ENCODE measurements at regions not wholly inside any gene's neighbourhood (a gene's known extent, or its start where the extent isn't known, plus 50 kb on each side); places are given as distances from the start of the nearest gene placed in this dataset.
"Not testable (repeated sequence)": the region's sequence is repeated elsewhere in the genome, so short reads cannot be mapped to it uniquely, and the experiment has no call there.

- no peak for DNase-seq (ENCODE audit: low spot score)
Observed at GRCh38 chr18:71249791-71250190, 960.9 kb downstream of the SOCS6 start.

GRCh38 chr18:71242981-71243380 lies 954.1 kb downstream of the SOCS6 start:
- DNase-seq (ENCODE audit: low spot score): no peak

GRCh38 chr18:71238974-71239624 lies 950.3 kb downstream of the SOCS6 start:
- no peak for DNase-seq (ENCODE audit: low spot score)

GRCh38 chr18:71237641-71238040 lies 948.8 kb downstream of the SOCS6 start:
- DNase-seq (ENCODE audit: low spot score): no peak

GRCh38 chr18:71233177-71233576 lies 944.3 kb downstream of the SOCS6 start:
- DNase-seq (ENCODE audit: low spot score): no peak

GRCh38 chr18:71223486-71223885 lies 934.6 kb downstream of the SOCS6 start:
- DNase-seq (ENCODE audit: low spot score): no peak

GRCh38 chr18:71221405-71221804 lies 932.6 kb downstream of the SOCS6 start:
- DNase-seq (ENCODE audit: low spot score): no peak

- not testable (repeated sequence) for DNase-seq (ENCODE audit: low spot score)
Observed at GRCh38 chr18:71212739-71213138, 923.9 kb downstream of the SOCS6 start.

- DNase-seq (ENCODE audit: low spot score): no peak
Observed at GRCh38 chr18:71212222-71212621, 923.4 kb downstream of the SOCS6 start.

GRCh38 chr18:71209944-71210343 lies 921.1 kb downstream of the SOCS6 start:
- no peak for DNase-seq (ENCODE audit: low spot score)

- no peak for DNase-seq (ENCODE audit: low spot score)
Observed at GRCh38 chr18:71194438-71194837, 905.6 kb downstream of the SOCS6 start.

- no peak for DNase-seq (ENCODE audit: low spot score)
Observed at GRCh38 chr18:71189581-71189980, 900.7 kb downstream of the SOCS6 start.

GRCh38 chr18:71168557-71169145 lies 879.8 kb downstream of the SOCS6 start:
- DNase-seq (ENCODE audit: low spot score): no peak

GRCh38 chr18:71136487-71136886 lies 847.6 kb downstream of the SOCS6 start:
- DNase-seq (ENCODE audit: low spot score): no peak

GRCh38 chr18:71134122-71134521 lies 845.3 kb downstream of the SOCS6 start:
- DNase-seq (ENCODE audit: low spot score): no peak

- no peak for DNase-seq (ENCODE audit: low spot score)
Observed at GRCh38 chr18:71131918-71132317, 843.1 kb downstream of the SOCS6 start.

- DNase-seq (ENCODE audit: low spot score): no peak
Observed at GRCh38 chr18:71130351-71130750, 841.5 kb downstream of the SOCS6 start.

- DNase-seq (ENCODE audit: low spot score): no peak
Observed at GRCh38 chr18:71125581-71125980, 836.7 kb downstream of the SOCS6 start.

GRCh38 chr18:71116535-71116934 lies 827.7 kb downstream of the SOCS6 start:
- DNase-seq (ENCODE audit: low spot score): no peak

- DNase-seq (ENCODE audit: low spot score): no peak
Observed at GRCh38 chr18:71115261-71115660, 826.4 kb downstream of the SOCS6 start.

- no peak for DNase-seq (ENCODE audit: low spot score)
Observed at GRCh38 chr18:71114550-71115210, 825.8 kb downstream of the SOCS6 start.

GRCh38 chr18:71107244-71107643 lies 818.4 kb downstream of the SOCS6 start:
- no peak for DNase-seq (ENCODE audit: low spot score)

- DNase-seq (ENCODE audit: low spot score): no peak
Observed at GRCh38 chr18:71106701-71107100, 817.9 kb downstream of the SOCS6 start.

All from iPS-NIHi11 (cell line).